ENCODE measurements at regions not wholly inside any gene's neighbourhood (a gene's known extent, or its start where the extent isn't known, plus 50 kb on each side); places are given as distances from the start of the nearest gene placed in this dataset.

- no peak overlapping the region for H3K4me3 Mint-ChIP-seq
Observed at GRCh38 chr19:34120141-34120540, 52.2 kb upstream of the LSM14A start.

More at GRCh38 chr19:34120141-34120540, 52.2 kb upstream of the LSM14A start:
- no peaks in the 10 kb centered on the region for H3K36me3 ChIP-seq (ENCODE audit: insufficient read depth)
- Mint-ChIP-seq H3K27me3 (ENCODE audit: insufficient read depth, low read depth, poor library complexity) (peaks cover 6% of the 10 kb centered on the region), H3K27ac (no peak overlapping the region), H3K9me3 (no peaks in the 10 kb centered on the region), H3K36me3 (ENCODE audit: low read depth) (no peaks in the 10 kb centered on the region), H3K4me1 (peaks cover 2% of the 10 kb centered on the region; the same call in 2 of the 3 replicates)
- no peaks in the 10 kb centered on the region for H4K20me1 ChIP-seq (replicated peaks; ENCODE audit: insufficient read depth)
- DNase-seq (ENCODE audit: low spot score) = no peak
- H2AFZ ChIP-seq = no peak overlapping the region
- no peak overlapping the region for H3K27ac ChIP-seq (ENCODE audit: low read depth)
- TF ChIP-seq STAT1 (IDR thresholded peaks at IDR 0.05; ENCODE audit: unreplicated experiment) (no peak), ZNF114 (CRISPR knock-in tag; IDR thresholded peaks at IDR 0.05) (no peak), ZNF462 (CRISPR knock-in tag; IDR thresholded peaks at IDR 0.05) (no peak), NANOG (IDR thresholded peaks at IDR 0.05; ENCODE audit: borderline replicate concordance) (no peak), CREB1 (CRISPR knock-in tag; IDR thresholded peaks at IDR 0.05; ENCODE audit: low read depth) (no peak), ETS1 (IDR thresholded peaks at IDR 0.05) (no peak), EZH2 (IDR thresholded peaks at IDR 0.05; ENCODE audit: low read depth, unreplicated experiment) (no peak), ZNF331 (CRISPR knock-in tag; IDR thresholded peaks at IDR 0.05; ENCODE audit: low read depth) (no peak)
- H3K4me2 ChIP-seq = no peak overlapping the region
- H3K4me3 ChIP-seq = no peak overlapping the region
- no peaks in the 10 kb centered on the region for H3K9me2 ChIP-seq (ENCODE audit: insufficient read depth)
- H3K4me1 ChIP-seq (ENCODE audit: insufficient read depth) = no peaks in the 10 kb centered on the region
- no peaks in the 10 kb centered on the region for H3K79me2 ChIP-seq (replicated peaks; ENCODE audit: insufficient read depth)
- H3F3A ChIP-seq (replicated peaks; ENCODE audit: low read depth) = no peaks in the 10 kb centered on the region
- H3K27me3 ChIP-seq (ENCODE audit: insufficient read depth) = no peaks in the 10 kb centered on the region
- ATAC-seq = no peak

Measured in GM23338 (cell line).